ENCODE measurements at regions not wholly inside any gene's neighbourhood (a gene's known extent, or its start where the extent isn't known, plus 50 kb on each side); places are given as distances from the start of the nearest gene placed in this dataset.

- TF ChIP-seq CTCF (IDR thresholded peaks at IDR 0.05; ENCODE audit: low read depth, low read length) (no peak), EZH2phosphoT487 (IDR thresholded peaks at IDR 0.05; ENCODE audit: low read depth) (no peak)
Observed at GRCh38 chr4:9611101-9611500, 166.9 kb downstream of the DEFB131A start.
